ENCODE measurements at regions not wholly inside any gene's neighbourhood (a gene's known extent, or its start where the extent isn't known, plus 50 kb on each side); places are given as distances from the start of the nearest gene placed in this dataset.
"Not testable (repeated sequence)": the region's sequence is repeated elsewhere in the genome, so short reads cannot be mapped to it uniquely, and the experiment has no call there.

DNA sequence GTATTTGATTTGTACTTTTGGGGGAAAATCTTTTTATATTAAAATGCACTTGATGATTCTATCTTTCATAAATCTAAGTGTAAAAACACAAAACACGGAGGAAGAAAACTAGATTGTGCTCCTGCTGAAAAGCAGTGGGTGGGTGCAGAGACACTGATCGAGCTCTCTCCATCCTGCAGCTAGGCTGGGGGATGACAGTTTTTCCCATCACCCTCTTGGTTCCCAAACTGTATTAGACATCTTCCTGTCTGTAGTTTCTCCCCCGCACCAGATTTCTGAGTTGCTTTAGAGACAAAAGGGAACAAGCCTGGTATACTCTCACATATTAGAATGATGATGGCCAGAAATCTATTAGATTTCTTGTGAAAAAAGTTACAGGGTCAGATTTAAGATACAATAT, 99.6 kb downstream of the FAM114A2 start:
- no peaks in the 10 kb centered on the region for H3K4me1 Mint-ChIP-seq
- DNase-seq (no peak), ATAC-seq (no peak)
- H3K9me3 Mint-ChIP-seq: peaks cover 36 to 63% of the 10 kb centered on the region in 2 donors
- no peak overlapping the region for H3K4me3 Mint-ChIP-seq
- H3K27ac Mint-ChIP-seq: no peak overlapping the region
- H3K27me3 Mint-ChIP-seq: peaks cover 6% of the 10 kb centered on the region

DNA sequence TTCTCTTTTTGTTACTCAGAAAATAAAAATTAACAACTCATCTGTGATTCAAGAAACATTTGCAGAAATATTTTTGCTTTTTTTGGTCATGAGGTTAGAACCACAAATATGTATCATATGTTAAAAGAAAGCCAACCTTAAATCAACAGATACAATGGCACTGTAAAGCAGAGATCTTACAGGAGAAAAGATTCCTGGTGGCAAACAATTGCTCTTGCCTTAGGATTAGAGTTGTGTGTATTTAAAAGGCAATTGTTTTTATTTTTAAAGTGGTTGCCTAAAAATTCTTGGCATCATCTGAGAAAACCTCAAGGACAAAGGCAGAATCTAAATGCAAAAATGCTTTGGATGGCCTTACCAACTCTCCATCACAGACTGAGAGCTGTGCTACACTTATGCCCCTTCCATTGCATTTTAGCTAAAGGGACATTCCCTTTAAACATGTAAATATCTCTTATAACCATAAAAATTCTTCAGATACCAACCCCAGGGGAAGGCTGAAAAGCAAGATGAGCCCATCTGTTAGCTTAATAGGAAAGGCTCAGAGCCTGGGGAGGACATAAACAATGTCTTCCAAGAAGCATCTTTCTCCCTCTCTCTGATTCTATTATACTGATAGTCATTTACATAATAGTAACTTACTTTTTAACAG, 100.4 kb downstream of the FAM114A2 start:
- H3K9me3 Mint-ChIP-seq: peaks cover 36 to 71% of the 10 kb centered on the region in 2 donors
- no peak for ATAC-seq
- no peak overlapping the region for H3K4me3 Mint-ChIP-seq
- H3K4me1 Mint-ChIP-seq: no peaks in the 10 kb centered on the region
- peaks cover 6% of the 10 kb centered on the region for H3K27me3 Mint-ChIP-seq
- DNase-seq: no peak
- no peak overlapping the region for H3K27ac Mint-ChIP-seq

GRCh38 chr5:153937661-153938060, 101.0 kb downstream of the FAM114A2 start:
- no peak for DNase-seq
- no peak for ATAC-seq
- H3K27me3 Mint-ChIP-seq: peaks cover 6% of the 10 kb centered on the region
- H3K27ac Mint-ChIP-seq: no peak overlapping the region
- no peak overlapping the region for H3K4me3 Mint-ChIP-seq
- H3K9me3 Mint-ChIP-seq: peaks cover 36 to 71% of the 10 kb centered on the region in 2 donors
- H3K4me1 Mint-ChIP-seq: no peaks in the 10 kb centered on the region

GRCh38 chr5:153935151-153935550, 103.6 kb downstream of the FAM114A2 start:
- H3K27me3 Mint-ChIP-seq: not testable (repeated sequence)
- peaks cover 18 to 50% of the 10 kb centered on the region in 2 donors for H3K9me3 Mint-ChIP-seq

GRCh38 chr5:153926201-153926600, 112.5 kb downstream of the FAM114A2 start:
- no peak overlapping the region for H3K27ac Mint-ChIP-seq
- H3K4me3 Mint-ChIP-seq: no peak overlapping the region
- DNase-seq: no peak
- peaks cover 0 to 4% of the 10 kb centered on the region in 2 donors for H3K9me3 Mint-ChIP-seq
- no peaks in the 10 kb centered on the region for H3K4me1 Mint-ChIP-seq
- ATAC-seq: no peak
- peaks cover 30% of the 10 kb centered on the region for H3K27me3 Mint-ChIP-seq

More at GRCh38 chr5:153935151-153935550, 103.6 kb downstream of the FAM114A2 start:
- not testable (repeated sequence) for H3K4me1 Mint-ChIP-seq, H3K4me3 Mint-ChIP-seq, H3K27ac Mint-ChIP-seq, ATAC-seq, DNase-seq

DNA sequence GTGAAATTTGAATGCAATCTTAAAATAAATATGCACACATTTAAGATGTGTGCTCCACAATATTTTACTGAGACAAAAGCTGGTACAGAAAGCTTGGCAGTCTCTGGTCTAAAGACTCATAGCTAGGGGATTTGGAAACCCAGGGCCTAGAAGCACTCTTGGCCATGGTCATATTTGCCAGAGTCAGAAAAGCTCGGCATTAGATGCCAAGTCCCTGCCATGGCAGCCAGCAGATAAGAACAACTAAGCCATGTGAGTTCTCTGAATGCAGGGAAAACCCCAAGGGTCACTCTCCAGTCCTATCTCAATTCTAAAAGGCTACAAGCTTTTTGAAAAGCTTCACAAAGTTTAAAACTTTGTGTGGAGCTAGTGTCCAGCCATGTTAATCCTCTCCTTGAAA, 119.5 kb downstream of the FAM114A2 start:
- H3K27ac Mint-ChIP-seq: no peak overlapping the region
- ATAC-seq (no peak), DNase-seq (no peak)
- H3K9me3 Mint-ChIP-seq: peaks cover 8 to 11% of the 10 kb centered on the region in 2 donors
- no peaks in the 10 kb centered on the region for H3K4me1 Mint-ChIP-seq
- peaks cover 36% of the 10 kb centered on the region for H3K27me3 Mint-ChIP-seq
- H3K4me3 Mint-ChIP-seq: no peak overlapping the region

GRCh38 chr5:153907170-153907775, 131.4 kb downstream of the FAM114A2 start:
- no peak for DNase-seq
- Mint-ChIP-seq H3K27me3 (peaks cover 11% of the 10 kb centered on the region), H3K4me3 (no peak overlapping the region), H3K27ac (no peak overlapping the region), H3K4me1 (no peaks in the 10 kb centered on the region), H3K9me3 (no peaks in the 10 kb centered on the region)
- no peak for ATAC-seq

- Mint-ChIP-seq H3K27ac (no peak overlapping the region), H3K9me3 (no peaks in the 10 kb centered on the region), H3K4me1 (no peaks in the 10 kb centered on the region), H3K27me3 (peaks cover 11% of the 10 kb centered on the region), H3K4me3 (no peak overlapping the region)
- ATAC-seq: no peak
- no peak for DNase-seq
These were observed 133.5 kb downstream of the FAM114A2 start for GRCh38 chr5:153905219-153905618.

DNA sequence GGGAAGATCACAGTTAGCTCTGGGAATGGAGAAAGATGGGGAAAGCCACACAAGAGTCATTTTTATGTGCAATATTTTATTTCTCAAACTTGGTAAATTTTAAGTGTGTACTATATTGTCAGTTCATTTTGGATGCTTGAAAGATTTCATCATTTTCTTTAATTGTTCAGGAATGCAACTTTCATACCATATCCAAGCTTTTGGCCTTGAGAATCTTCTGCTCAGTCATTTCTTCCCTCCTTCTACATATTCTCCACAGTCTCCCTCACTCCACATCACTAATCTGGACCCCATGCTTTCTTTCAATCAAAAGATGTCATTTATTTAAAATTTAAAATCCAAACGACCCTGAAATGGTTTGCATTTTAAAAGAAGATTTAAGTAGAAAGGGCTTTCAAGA, 135.4 kb downstream of the FAM114A2 start:
- H3K27ac Mint-ChIP-seq: no peak overlapping the region
- H3K4me3 Mint-ChIP-seq: no peak overlapping the region
- H3K27me3 Mint-ChIP-seq: peaks cover 19% of the 10 kb centered on the region
- H3K4me1 Mint-ChIP-seq: no peaks in the 10 kb centered on the region
- ATAC-seq: no peak
- DNase-seq: no peak
- H3K9me3 Mint-ChIP-seq: no peaks in the 10 kb centered on the region

DNA sequence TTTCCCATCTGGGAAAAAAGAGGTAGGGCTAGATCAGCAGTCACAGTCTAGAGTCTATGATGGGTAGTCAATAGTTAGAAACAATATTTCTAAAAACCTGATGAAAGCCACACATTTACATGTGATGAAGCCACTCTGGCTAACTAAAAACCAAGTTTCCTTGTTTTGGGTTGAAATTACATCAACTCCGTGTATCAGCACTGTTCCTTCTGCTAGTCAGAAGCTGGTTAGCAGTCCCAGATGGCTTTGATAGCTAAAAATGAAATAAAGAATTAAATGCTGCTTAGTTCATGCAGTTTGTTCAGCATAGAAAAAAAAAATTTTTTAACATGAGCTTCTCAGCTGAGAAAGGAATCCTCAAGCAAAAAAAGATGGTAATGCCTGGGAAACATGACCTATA, 136.7 kb downstream of the FAM114A2 start:
- Mint-ChIP-seq H3K9me3 (no peaks in the 10 kb centered on the region), H3K4me1 (no peaks in the 10 kb centered on the region), H3K27ac (no peak overlapping the region), H3K27me3 (peaks cover 30% of the 10 kb centered on the region), H3K4me3 (no peak overlapping the region)
- DNase-seq (no peak), ATAC-seq (no peak)

GRCh38 chr5:153901449-153901848, 137.3 kb downstream of the FAM114A2 start:
- H3K27me3 Mint-ChIP-seq: peaks cover 24% of the 10 kb centered on the region
- no peak overlapping the region for H3K27ac Mint-ChIP-seq
- no peaks in the 10 kb centered on the region for H3K9me3 Mint-ChIP-seq
- H3K4me1 Mint-ChIP-seq: no peaks in the 10 kb centered on the region
- no peak overlapping the region for H3K4me3 Mint-ChIP-seq
- DNase-seq: no peak
- no peak for ATAC-seq

GRCh38 chr5:153900703-153901395, 137.9 kb downstream of the FAM114A2 start:
- no peak for DNase-seq
- Mint-ChIP-seq H3K27ac (no peak overlapping the region), H3K4me3 (no peak overlapping the region), H3K4me1 (no peaks in the 10 kb centered on the region), H3K27me3 (peaks cover 19% of the 10 kb centered on the region), H3K9me3 (no peaks in the 10 kb centered on the region)
- ATAC-seq: no peak

DNA sequence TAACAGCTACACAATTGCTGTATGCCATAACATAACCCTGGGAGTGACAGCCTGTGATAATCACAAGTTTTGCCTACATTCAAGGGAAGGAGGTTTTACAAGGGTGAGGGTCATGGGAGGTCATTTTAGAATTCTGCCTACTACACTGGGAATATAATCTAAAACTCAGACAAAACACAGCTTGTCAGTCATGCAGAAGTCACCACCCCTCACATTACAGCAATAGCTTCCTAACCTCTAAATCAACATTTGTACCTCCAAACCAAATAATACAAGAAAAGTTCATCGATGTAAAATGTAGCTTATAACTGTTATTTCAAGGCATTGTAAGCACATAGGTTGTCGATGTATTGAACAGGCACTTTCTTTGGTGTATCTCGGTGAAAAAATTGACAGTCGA, 139.0 kb downstream of the FAM114A2 start:
- ATAC-seq (no peak), DNase-seq (no peak)
- H3K27ac Mint-ChIP-seq: no peak overlapping the region
- peaks cover 19% of the 10 kb centered on the region for H3K27me3 Mint-ChIP-seq
- H3K4me3 Mint-ChIP-seq: no peak overlapping the region
- H3K4me1 Mint-ChIP-seq: no peaks in the 10 kb centered on the region
- no peaks in the 10 kb centered on the region for H3K9me3 Mint-ChIP-seq

DNA sequence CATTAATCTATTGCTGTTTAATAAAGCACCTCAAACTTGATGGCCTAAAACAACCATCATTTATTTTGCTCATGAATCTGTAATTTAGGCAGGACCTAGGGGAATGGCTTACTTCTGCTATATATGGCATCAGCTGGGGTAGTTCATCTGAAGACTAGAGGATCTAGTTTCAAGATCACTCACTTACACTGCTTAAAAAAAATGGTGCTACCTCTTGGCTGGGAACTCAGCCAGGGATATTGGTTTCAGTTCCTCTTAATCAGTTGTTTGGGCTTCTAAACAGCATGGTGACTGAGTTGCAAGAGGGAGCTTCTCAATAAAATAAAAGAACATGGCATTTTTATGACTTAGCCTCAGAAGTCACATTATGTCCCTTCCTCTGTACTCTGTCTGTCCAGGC, 142.0 kb downstream of the FAM114A2 start:
- DNase-seq: no peak
- H3K4me3 Mint-ChIP-seq: no peak overlapping the region
- no peaks in the 10 kb centered on the region for H3K9me3 Mint-ChIP-seq
- H3K27ac Mint-ChIP-seq: no peak overlapping the region
- H3K27me3 Mint-ChIP-seq: peaks cover 19% of the 10 kb centered on the region
- no peak for ATAC-seq
- no peaks in the 10 kb centered on the region for H3K4me1 Mint-ChIP-seq

DNA sequence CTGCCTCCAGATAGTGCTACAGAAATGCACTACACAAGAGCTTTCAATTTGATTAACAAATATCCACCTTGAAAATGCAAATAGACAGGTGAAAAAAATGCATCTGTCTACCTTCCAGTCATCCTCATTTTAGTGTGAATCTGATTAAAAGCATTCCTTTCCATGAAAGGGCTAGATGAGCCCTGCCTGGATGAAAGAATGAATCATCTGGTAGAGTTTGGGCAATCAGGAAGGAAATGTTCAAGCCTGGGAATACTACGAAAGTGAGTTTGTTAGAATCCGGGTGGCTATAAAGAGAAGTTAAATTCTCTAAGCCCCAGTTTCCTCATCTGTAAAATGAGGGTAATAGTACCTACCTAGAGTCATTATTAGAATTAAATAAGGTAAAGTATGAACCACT, 142.6 kb downstream of the FAM114A2 start:
- Mint-ChIP-seq H3K27me3 (peaks cover 19% of the 10 kb centered on the region), H3K27ac (no peak overlapping the region), H3K4me1 (no peaks in the 10 kb centered on the region), H3K9me3 (no peaks in the 10 kb centered on the region), H3K4me3 (no peak overlapping the region)
- ATAC-seq (no peak), DNase-seq (no peak)

- peaks cover 19% of the 10 kb centered on the region for H3K27me3 Mint-ChIP-seq
- no peaks in the 10 kb centered on the region for H3K4me1 Mint-ChIP-seq
- H3K27ac Mint-ChIP-seq: no peak overlapping the region
- no peaks in the 10 kb centered on the region for H3K9me3 Mint-ChIP-seq
- no peak overlapping the region for H3K4me3 Mint-ChIP-seq
- ATAC-seq: no peak
- DNase-seq: no peak
These were observed 143.4 kb downstream of the FAM114A2 start for GRCh38 chr5:153895266-153895665.

All from stimulated activated naive CD8-positive, alpha-beta T cell treated with anti-CD3 and anti-CD28 coated beads, Interleukin-15, amount 100 ng/mL, for 72 hours (primary cell).